ENCODE measurements at regions not wholly inside any gene's neighbourhood (a gene's known extent, or its start where the extent isn't known, plus 50 kb on each side); places are given as distances from the start of the nearest gene placed in this dataset.

- DNase-seq = no peak
These were observed 314.0 kb downstream of the AGTPBP1 start for GRCh38 chr9:85427772-85428171.

- DNase-seq = peak; percentile 13 to 20
These were observed 316.6 kb downstream of the AGTPBP1 start for GRCh38 chr9:85425153-85425611.

- no peak for DNase-seq
These were observed 318.3 kb downstream of the AGTPBP1 start for GRCh38 chr9:85423422-85423821.

GRCh38 chr9:85421641-85422040, 320.1 kb downstream of the AGTPBP1 start:
- no peak for DNase-seq

GRCh38 chr9:85420750-85421149, 321.0 kb downstream of the AGTPBP1 start:
- no peak for DNase-seq

- DNase-seq = no peak
These were observed 324.1 kb downstream of the AGTPBP1 start for GRCh38 chr9:85417674-85418073.

GRCh38 chr9:85416715-85417114, 325.0 kb downstream of the AGTPBP1 start:
- no peak for DNase-seq

- DNase-seq = no peak
These were observed 327.4 kb downstream of the AGTPBP1 start for GRCh38 chr9:85414390-85414789.

- no peak for DNase-seq
These were observed 333.3 kb downstream of the AGTPBP1 start for GRCh38 chr9:85408494-85408893.

GRCh38 chr9:85405566-85405950, 336.2 kb downstream of the AGTPBP1 start:
- no peak for DNase-seq

- DNase-seq = no peak
These were observed 336.7 kb downstream of the AGTPBP1 start for GRCh38 chr9:85404911-85405565.

- no peak for DNase-seq
These were observed 339.2 kb downstream of the AGTPBP1 start for GRCh38 chr9:85402551-85402950.

GRCh38 chr9:85401998-85402397, 339.8 kb downstream of the AGTPBP1 start:
- DNase-seq = no peak

GRCh38 chr9:85397005-85397404, 344.7 kb downstream of the AGTPBP1 start:
- DNase-seq = no peak

GRCh38 chr9:85392260-85392659, 349.5 kb downstream of the AGTPBP1 start:
- no peak for DNase-seq

- no peak for DNase-seq
These were observed 363.9 kb downstream of the AGTPBP1 start for GRCh38 chr9:85377731-85378289.

- no peak for DNase-seq
These were observed 373.0 kb downstream of the AGTPBP1 start for GRCh38 chr9:85368781-85369180.

- no peak for DNase-seq
These were observed 382.6 kb downstream of the AGTPBP1 start for GRCh38 chr9:85359161-85359560.

GRCh38 chr9:85349046-85349445, 392.7 kb downstream of the AGTPBP1 start:
- DNase-seq = no peak

GRCh38 chr9:85347541-85347940, 394.2 kb downstream of the AGTPBP1 start:
- no peak for DNase-seq

GRCh38 chr9:85344901-85345300, 396.9 kb downstream of the AGTPBP1 start:
- no peak for DNase-seq

- no peak for DNase-seq
These were observed 402.4 kb downstream of the AGTPBP1 start for GRCh38 chr9:85339338-85339737.

- no peak for DNase-seq
These were observed 407.5 kb downstream of the AGTPBP1 start for GRCh38 chr9:85334228-85334627.

GRCh38 chr9:85332487-85332886, 409.3 kb downstream of the AGTPBP1 start:
- peak in 1 of 2 experiments; percentile 2 for DNase-seq

GRCh38 chr9:85331626-85332025, 410.1 kb downstream of the AGTPBP1 start:
- DNase-seq = no peak
